Stimulated activated naive CD8-positive, alpha-beta T cell treated with anti-CD3 and anti-CD28 coated beads, Interleukin-15, Interleukin-2, amounts not matched to agents 100 U/mL and 50 U/mL, for 24 hours (primary cell): ENCODE measurements at regions not wholly inside any gene's neighbourhood (a gene's known extent, or its start where the extent isn't known, plus 50 kb on each side); places are given as distances from the start of the nearest gene placed in this dataset.
"Not testable (repeated sequence)": the region's sequence is repeated elsewhere in the genome, so short reads cannot be mapped to it uniquely, and the experiment has no call there.

ENCODE experiments used
- ATAC-seq: fragments of 150-1000 bp; cut with Tn5 transposase; one replicate; pipeline ENCODE4 v1.10.0; 2021
- DNase-seq: peaks from one replicate; pipeline ENCODE4 v3.0.0; 2021

- ATAC-seq (no peak), DNase-seq (no peak)
Measured at GRCh38 chr12:115319446-115320040, 635.6 kb upstream of the TBX3 start.

DNA sequence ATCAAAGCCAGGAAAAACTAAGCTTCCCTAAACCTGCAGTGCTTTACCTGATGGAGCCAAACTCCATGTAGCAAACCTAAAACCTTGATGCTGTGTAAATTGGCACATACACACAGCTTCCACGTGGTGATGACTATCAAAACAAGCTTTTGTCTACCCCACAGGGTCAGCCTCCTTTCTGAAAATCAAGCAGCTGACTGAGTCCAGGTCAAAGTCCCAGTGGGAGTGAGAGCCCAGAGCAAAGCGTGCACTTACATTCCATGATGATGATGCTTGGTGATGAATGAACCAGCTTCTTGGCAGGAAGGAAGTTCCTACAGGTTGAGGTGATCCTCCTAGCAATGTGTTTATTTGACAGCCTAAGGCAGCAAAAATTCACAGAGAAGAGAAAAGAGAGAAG, 630.0 kb upstream of the TBX3 start:
- DNase-seq (no peak), ATAC-seq (no peak)

DNA sequence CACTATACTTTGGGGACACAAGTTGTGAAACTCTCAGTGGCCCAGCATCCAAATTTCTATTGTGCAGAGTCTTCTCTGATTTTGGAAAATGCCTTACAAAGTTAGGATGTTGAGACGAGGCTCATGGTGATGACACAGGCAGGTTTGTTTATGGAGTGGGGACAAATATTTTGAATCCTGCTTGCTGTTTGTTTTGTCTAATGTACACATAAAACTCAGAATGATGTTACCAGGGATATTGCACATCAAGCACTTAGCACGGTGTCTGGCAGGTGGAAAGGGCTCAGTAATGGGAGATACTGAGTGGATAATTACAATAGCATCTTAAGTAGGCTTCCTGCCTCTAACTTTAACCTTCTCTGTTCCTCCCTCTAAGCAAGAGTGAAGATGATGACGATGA, 628.9 kb upstream of the TBX3 start:
- DNase-seq (no peak), ATAC-seq (no peak)

DNA sequence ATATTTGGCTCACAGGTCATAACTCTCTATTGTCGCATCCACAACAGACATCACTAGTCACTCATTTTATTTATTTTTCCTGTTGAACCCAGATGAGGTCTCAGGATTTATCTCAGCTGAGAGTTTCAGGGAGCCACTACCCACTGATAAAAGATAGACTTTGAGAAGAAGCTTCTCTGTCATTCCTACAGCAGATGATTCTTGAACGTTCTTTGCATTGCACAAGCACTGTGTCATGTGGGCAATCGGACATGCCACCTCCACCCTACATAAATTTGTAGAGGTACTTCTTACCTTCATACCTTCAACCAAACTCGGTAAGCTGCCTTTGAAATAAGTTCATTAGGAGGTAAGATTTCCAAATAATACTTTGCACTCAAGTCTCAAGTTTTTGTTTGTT, 627.9 kb upstream of the TBX3 start:
- no peak for ATAC-seq
- no peak for DNase-seq

DNA sequence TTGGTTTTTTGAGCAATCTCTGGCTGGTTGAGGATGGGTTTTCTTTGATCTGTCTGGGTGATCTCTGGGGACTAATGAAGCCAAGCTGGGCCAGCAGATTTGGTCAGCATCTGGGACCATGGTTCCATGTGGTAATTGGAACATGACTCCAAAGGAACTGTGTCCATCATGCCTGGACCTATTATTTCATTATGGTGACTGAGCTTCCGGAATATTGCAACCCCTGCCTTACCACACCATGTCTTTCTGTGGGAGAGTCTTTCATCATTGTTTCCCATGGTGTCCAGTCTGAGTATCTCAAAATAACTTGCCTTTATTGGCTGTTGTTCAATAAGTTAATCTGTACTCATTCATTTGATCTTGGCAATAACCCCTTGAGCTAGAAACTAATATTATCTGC, 624.9 kb upstream of the TBX3 start:
- ATAC-seq = no peak
- no peak for DNase-seq

DNA sequence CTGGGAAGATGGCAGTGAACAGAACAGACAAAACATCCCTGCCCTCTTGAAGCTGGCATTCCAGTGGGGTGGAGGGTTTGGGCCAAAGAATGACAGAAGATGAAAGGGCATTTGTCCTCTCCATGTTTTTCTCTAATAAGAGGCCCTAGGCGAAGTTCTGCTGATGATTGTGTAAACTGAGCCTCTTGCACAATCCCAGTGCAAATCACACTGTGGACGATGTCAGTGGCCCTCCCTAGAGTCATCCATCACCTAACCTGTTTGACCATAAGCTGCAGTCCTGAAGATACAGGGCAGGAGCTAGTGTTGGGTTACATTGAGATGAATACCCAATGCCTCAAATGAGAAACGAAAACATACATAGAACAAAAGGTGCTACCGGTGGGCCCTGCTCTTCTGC, 622.4 kb upstream of the TBX3 start:
- ATAC-seq (no peak), DNase-seq (no peak)

DNA sequence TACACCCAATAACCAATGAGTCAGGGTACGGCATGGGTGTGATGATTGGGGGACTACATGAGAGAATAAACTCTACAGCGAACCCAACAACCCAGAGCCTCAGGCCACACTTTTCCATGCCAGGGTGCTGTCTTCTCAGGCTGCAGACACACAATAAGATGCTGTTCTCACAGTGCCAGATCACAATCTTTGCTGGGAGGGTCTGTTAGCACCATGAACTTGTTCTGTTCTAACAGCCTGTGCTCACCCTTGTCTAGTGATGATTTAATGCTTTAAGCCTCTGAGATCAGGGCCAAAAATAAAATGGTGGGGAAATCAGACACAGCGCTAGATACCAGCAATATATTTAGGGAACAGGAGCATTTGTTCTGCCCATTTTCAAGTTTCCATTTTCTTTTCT, 621.9 kb upstream of the TBX3 start:
- DNase-seq (no peak), ATAC-seq (no peak)

GRCh38 chr12:115305275-115305674, 621.3 kb upstream of the TBX3 start:
- DNase-seq (no peak), ATAC-seq (no peak)

DNA sequence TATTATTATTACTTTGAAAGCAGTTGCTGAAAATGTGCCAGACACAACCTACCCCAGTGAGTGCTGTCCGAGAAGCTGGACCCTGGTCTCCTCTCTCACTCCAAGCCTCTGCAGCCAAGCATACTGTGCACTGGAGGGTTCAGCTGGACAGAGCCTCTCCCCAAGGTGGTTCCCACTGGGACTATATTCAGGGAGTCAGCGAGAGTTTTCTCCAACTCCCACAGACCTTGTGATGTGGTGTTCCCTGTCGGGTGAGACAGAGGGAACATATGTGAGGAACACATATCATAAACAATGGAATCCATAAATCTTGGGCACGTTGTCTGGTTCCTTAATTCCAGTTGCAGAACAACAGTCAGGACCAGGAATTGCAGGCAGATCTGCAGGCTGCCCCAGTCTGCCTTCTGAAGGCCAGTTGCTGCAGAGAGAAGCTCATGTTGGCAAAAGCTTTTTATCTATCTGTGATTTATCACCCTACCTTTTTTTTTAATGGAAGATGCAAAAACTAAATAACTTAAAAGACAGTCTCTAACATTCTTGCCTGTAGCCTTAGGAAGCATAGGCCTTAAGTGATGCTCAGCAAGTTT, 619.8 kb upstream of the TBX3 start:
- DNase-seq = no peak

GRCh38 chr12:115297445-115297844, 613.5 kb upstream of the TBX3 start:
- no peak for ATAC-seq
- DNase-seq = no peak

More for the DNA sequence above, 619.8 kb upstream of the TBX3 start:
- ATAC-seq = no peak

GRCh38 chr12:115296613-115297198, 612.7 kb upstream of the TBX3 start:
- no peak for ATAC-seq
- DNase-seq = no peak

GRCh38 chr12:115295886-115296285, 611.9 kb upstream of the TBX3 start:
- ATAC-seq = no peak
- DNase-seq = no peak

- no peak for ATAC-seq
- no peak for DNase-seq
Measured at GRCh38 chr12:115294453-115295133, 610.6 kb upstream of the TBX3 start.

- not testable (repeated sequence) for DNase-seq, ATAC-seq
Measured at GRCh38 chr12:115285429-115285828, 601.5 kb upstream of the TBX3 start.

DNA sequence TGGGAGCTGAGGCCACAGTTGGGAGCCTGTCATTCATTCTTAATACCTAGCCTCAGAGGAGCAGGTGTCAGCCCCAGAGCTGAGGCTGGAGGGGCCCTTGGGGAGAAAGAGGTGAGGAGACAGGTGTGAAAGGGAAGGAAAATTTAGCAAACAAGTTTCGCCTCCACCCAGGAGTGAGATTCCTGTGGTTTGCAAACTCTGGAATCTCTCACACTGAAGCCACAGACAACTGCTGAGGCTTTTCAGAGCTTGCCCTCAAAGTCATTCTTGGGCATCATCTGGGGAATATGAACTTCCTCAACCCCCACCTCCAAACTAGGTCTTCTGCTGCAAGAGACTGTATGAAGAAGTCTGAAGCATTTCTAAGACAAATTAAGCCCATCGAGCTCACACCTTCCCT, 589.5 kb upstream of the TBX3 start:
- no peak for DNase-seq
- no peak for ATAC-seq

GRCh38 chr12:115268451-115268850, 584.5 kb upstream of the TBX3 start:
- no peak for ATAC-seq

GRCh38 chr12:115267891-115268290, 583.9 kb upstream of the TBX3 start:
- DNase-seq (no peak), ATAC-seq (no peak)

More at GRCh38 chr12:115268451-115268850, 584.5 kb upstream of the TBX3 start:
- no peak for DNase-seq

DNA sequence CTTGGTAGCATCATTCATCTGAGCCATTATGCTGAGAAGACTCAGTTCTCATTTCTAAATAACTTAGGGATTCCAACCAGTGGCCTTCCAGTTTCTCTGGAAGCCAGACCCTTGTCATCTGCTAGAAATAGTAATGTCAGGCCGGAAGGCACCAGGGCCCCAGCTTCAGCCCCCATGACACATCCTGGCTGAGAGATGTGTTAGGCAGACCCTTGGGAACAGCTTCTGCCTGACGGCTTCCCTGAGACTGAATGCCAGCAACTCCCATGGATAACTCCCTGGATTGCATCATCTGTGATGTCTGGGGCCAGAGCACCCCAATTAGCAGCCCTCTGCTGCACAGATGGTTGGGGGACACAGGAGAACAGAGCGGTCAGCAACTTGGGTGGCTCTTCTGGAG, 583.5 kb upstream of the TBX3 start:
- ATAC-seq = no peak
- no peak for DNase-seq

DNA sequence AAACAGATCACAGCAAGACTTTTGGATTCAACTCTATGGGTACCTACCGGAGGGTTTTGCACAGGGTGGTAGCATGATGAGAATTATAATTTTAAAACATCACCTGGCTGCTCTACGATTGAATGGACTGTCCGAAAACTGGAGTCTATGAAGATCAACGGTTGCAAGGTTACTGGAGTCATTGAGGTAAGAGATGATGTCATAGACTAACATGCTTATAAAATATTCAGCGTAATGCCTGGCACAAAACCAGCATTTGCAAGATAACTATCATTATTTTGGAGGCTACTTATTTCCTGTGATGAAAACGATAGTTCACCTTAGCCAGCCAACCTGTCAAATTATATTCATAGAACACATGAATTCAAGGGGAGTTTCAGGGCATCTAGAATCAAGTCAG, 580.6 kb upstream of the TBX3 start:
- DNase-seq = no peak
- ATAC-seq = no peak

DNA sequence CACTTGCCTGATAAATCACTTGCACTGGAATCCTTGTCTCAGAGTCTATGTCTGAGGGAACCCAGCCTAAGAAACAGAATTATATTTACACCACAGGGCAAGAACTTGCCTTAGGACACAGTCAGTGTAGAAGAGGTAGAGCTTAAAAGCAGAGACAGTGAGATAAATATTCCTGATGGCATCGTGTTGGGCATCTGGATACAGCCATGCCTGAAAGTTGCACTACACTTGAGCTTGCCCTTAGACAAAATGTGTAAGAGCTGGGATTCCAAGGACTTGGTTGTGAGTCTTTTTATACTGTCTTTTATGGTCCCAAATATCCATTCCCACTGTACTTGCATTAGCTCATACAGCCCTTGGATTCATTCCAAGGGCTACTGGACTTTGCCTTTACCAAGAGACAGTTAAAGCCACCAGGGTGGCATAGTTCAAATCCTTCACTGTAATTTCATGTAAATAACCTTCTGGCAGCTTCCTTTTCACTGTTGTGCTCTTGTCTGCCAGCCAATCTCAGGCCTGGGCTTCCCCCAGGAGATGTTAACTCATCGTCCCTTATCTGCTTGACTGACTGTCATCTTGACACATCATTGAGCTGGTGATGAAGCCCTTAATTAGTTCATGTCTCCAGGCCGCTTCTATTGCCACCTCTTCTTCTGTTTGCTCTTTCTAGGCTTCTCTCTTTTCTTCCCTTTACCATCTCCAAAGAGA, 577.9 kb upstream of the TBX3 start:
- no peak for ATAC-seq

DNA sequence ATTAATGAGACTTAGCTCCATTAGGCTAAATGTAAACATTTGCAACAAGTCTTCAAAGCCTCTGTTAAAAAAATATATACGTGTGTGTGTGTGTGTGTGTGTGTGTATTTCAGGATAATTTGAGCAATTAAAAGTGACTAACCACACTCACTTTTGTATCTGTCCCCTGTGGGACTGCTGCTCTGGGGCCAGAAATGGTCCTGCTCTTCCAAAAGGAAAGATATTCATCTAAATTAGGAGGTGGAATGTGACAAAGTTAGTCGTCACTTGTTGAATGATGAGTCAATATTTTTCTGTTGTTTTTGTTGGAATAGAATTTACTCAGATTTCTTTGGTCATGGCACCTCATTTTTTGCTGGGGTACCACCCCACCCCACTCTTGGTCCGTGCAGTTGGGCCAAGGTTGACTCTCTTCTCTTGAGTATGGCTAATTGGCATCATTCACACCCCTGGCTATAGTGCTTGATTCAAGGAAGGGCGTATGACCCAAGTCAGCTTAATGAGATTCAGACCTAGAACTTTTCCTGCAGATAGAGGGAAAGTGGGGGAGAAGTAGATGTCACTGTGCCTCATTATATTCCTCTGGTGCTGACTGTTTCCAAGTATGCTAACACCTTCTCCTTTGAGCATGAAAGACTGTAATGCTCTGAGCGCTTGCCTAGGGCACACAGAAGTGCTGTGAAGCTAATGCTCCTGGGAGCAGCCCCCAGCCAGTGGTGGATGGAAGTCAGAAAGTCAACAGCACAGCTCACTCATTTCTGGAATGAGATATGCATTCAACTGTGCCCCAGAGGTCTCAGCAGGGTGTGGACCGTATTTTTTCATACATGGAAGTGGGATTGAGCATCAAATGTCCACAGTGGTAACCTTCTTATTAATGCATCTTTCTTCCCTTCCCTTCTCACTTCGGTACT, 577.0 kb upstream of the TBX3 start:
- DNase-seq = no peak

More for the DNA sequence above, 577.9 kb upstream of the TBX3 start:
- DNase-seq = no peak

More for the DNA sequence above, 577.0 kb upstream of the TBX3 start:
- no peak for ATAC-seq
